AG04450 (cell line): ENCODE measurements at regions not wholly inside any gene's neighbourhood (a gene's known extent, or its start where the extent isn't known, plus 50 kb on each side); places are given as distances from the start of the nearest gene placed in this dataset.

Source experiments
- CTCF ChIA-PET: fragments of 300-600, 350-600 bp; formaldehyde crosslinking; extraction: SDS; loops from one replicate; lab custom pipeline; 2022; ENCODE audit warnings: antibody characterized with exemption, inconsistent platforms; lab: Charles Lee
- POLR2A ChIA-PET: fragments of 350-600 bp; formaldehyde crosslinking; extraction: SDS; loops from one replicate; lab custom pipeline; 2021; ENCODE audit warnings: antibody characterized with exemption, inconsistent platforms; lab: Yijun Ruan, JAX
- DNase-seq: peaks from one replicate; pipeline ENCODE4 v3.0.0-alpha.2; 2011; ENCODE audit warnings: low read depth, low spot score
- H3K27ac ChIP-seq: one replicate; pipeline ENCODE4 v1.5.1; 2012; ENCODE audit warnings: low read depth, low read length, control low read depth
- H3K27me3 ChIP-seq: one replicate; pipeline ENCODE4 v1.6.0; 2012; ENCODE audit warnings: low read length; ENCODE audit not compliant: control insufficient read depth, insufficient read depth
- H3K4me3 ChIP-seq: 2 replicates; pipeline ENCODE4 v1.5.1; 2011; ENCODE audit warnings: mild to moderate bottlenecking, low read depth, low read length, control low read depth
- H3K9me3 ChIP-seq: 2 replicates; pipeline ENCODE4 v1.5.1; 2012; ENCODE audit warnings: low read length; ENCODE audit not compliant: control insufficient read depth, insufficient read depth
- CTCF ChIP-seq: IDR thresholded peaks from 2 replicates; pipeline ENCODE4 v1.5.1; 2011; ENCODE audit warnings: low read depth, low read length, control low read depth, inconsistent platforms

- Histone ChIP-seq H3K4me3 (no peak overlapping the region), H3K27me3 (peaks cover 5% of the 10 kb centered on the region), H3K27ac (no peak overlapping the region), H3K9me3 (no peaks in the 10 kb centered on the region)
- no peak for TF ChIP-seq CTCF
- no peak for DNase-seq
- POLR2A ChIA-PET = no interaction called here
- CTCF ChIA-PET = no interaction called here
Measured at GRCh38 chr1:58346036-58346355, 200.5 kb downstream of the OMA1 start.

- no peaks in the 10 kb centered on the region for H3K9me3 ChIP-seq
- no peak overlapping the region for H3K27ac ChIP-seq
- ChIA-PET CTCF (no interaction called here), POLR2A (no interaction called here)
- no peak for DNase-seq
- H3K27me3 ChIP-seq = peaks cover 5% of the 10 kb centered on the region
- no peak overlapping the region for H3K4me3 ChIP-seq
- no peak for TF ChIP-seq CTCF
Measured at GRCh38 chr1:58345215-58346035, 201.1 kb downstream of the OMA1 start.

GRCh38 chr1:58340185-58340584, 206.3 kb downstream of the OMA1 start:
- ChIA-PET CTCF (no interaction called here), POLR2A (no interaction called here)
- H3K4me3 ChIP-seq = no peak overlapping the region
- H3K9me3 ChIP-seq = no peaks in the 10 kb centered on the region
- H3K27ac ChIP-seq = no peak overlapping the region
- peaks cover 5% of the 10 kb centered on the region for H3K27me3 ChIP-seq
- no peak for TF ChIP-seq CTCF
- DNase-seq = no peak

- no peak for TF ChIP-seq CTCF
- peaks cover 3% of the 10 kb centered on the region for H3K27me3 ChIP-seq
- POLR2A ChIA-PET = no interaction called here
- no peaks in the 10 kb centered on the region for H3K9me3 ChIP-seq
- CTCF ChIA-PET = no interaction called here
- H3K4me3 ChIP-seq = no peak overlapping the region
- DNase-seq = no peak
- no peak overlapping the region for H3K27ac ChIP-seq
Measured at GRCh38 chr1:58338081-58338480, 208.4 kb downstream of the OMA1 start.

GRCh38 chr1:58333511-58333910, 213.0 kb downstream of the OMA1 start:
- Histone ChIP-seq H3K4me3 (no peak overlapping the region), H3K27me3 (no peaks in the 10 kb centered on the region), H3K9me3 (no peaks in the 10 kb centered on the region), H3K27ac (no peak overlapping the region)
- no peak for DNase-seq
- ChIA-PET CTCF (no interaction called here), POLR2A (no interaction called here)
- TF ChIP-seq CTCF = no peak
